K562 (cell line): ENCODE measurements at regions not wholly inside any gene's neighbourhood (a gene's known extent, or its start where the extent isn't known, plus 50 kb on each side); places are given as distances from the start of the nearest gene placed in this dataset.

ENCODE experiments used
- ATAC-seq: fragments of 200-7000 bp; cut with Tn5 transposase; 3 replicates; pipeline ENCODE4 v1.9.1; 2020; ENCODE audit warnings: moderate library complexity
- BruUV-seq: library from RNA; stranded (reverse); fragments of 400-500 nt; replicated peaks from 2 replicates; lab custom pipeline; 2021; lab: Mats Ljungman, UMichigan
- CTCF ChIA-PET: fragments of 300-600 bp; formaldehyde crosslinking; extraction: SDS; loops from one replicate; lab custom pipeline; 2021; ENCODE audit warnings: low intra/inter-chr PET ratio; lab: Yijun Ruan, JAX
- POLR2A ChIA-PET: fragments of 300-600, 350-650 bp; sonication (Branson Sonifier 250); formaldehyde crosslinking; extraction: SDS; loops from one replicate; lab custom pipeline; 2021; ENCODE audit warnings: antibody characterized with exemption, inconsistent platforms; lab: Yijun Ruan, JAX
- DNase-seq, 4 experiments: peaks; one replicate each; pipeline versions ENCODE4 v3.0.0 to v3.0.0-alpha.2; 2011 to 2018; ENCODE audit warnings: low spot score in 3 of 4, mixed read lengths in 3 of 4; ENCODE audit errors: extremely low read depth in 1 of 4
- FAIRE-seq: peaks from 2 replicates; lab custom pipeline; 2011; peaks lifted over from hg19 to GRCh38; lab: Jason Lieb, UNC
- H2AFZ ChIP-seq: 2 replicates; pipeline ENCODE4 v1.6.0; 2011; ENCODE audit warnings: low read depth, low read length, control low read depth, inconsistent platforms
- H3K27ac ChIP-seq: fragments of 200-600 bp; 3 replicates; pipeline ENCODE4 v1.8.0; 2011; ENCODE audit warnings: low read depth, mild to moderate bottlenecking, control low read depth, inconsistent platforms, low read length, moderate library complexity, mixed read lengths; ENCODE audit errors: extremely low read depth
- H3K27me3 ChIP-seq, 2 experiments: fragments of 300-600 bp in 1 of 2; 2 replicates in 1 of 2; 3 replicates in 1 of 2; pipeline versions ENCODE4 v1.6.0 to v1.8.0; 2011; ENCODE audit warnings: inconsistent platforms in 2 of 2, low read length in 2 of 2, mild to moderate bottlenecking in 1 of 2, mixed read lengths in 1 of 2, moderate library complexity in 1 of 2; ENCODE audit not compliant: control insufficient read depth in 2 of 2, insufficient read depth in 2 of 2
- H3K36me3 ChIP-seq: fragments of 300-600 bp; 3 replicates; pipeline ENCODE4 v1.8.0; 2011; ENCODE audit warnings: mild to moderate bottlenecking, low read length, inconsistent platforms; ENCODE audit not compliant: control insufficient read depth, insufficient read depth
- H3K4me1 ChIP-seq, 2 experiments: fragments of 200-600 bp in 1 of 2; replicated peaks in 1 of 2; 2 replicates in 1 of 2; 3 replicates in 1 of 2; pipeline versions ENCODE4 v1.5.1 to v1.8.0; 2011; ENCODE audit warnings: inconsistent platforms in 2 of 2, low read length in 2 of 2, mild to moderate bottlenecking in 1 of 2, mixed read lengths in 1 of 2, moderate library complexity in 1 of 2; ENCODE audit not compliant: control insufficient read depth in 2 of 2, insufficient read depth in 2 of 2
- H3K4me2 ChIP-seq: 2 replicates; pipeline ENCODE4 v1.6.1; 2011; ENCODE audit warnings: low read length, control low read depth, inconsistent platforms, mixed read lengths; ENCODE audit not compliant: insufficient read depth
- H3K4me3 ChIP-seq: fragments of 200-600 bp; sonication (generic), shearing (Covaris generic); 2 replicates; pipeline ENCODE4 v1.5.1; 2016; ENCODE audit warnings: control low read depth, inconsistent platforms
- H3K79me2 ChIP-seq: fragments of 200-600 bp; 3 replicates; pipeline ENCODE4 v1.8.0; 2011; ENCODE audit warnings: low read length, inconsistent platforms; ENCODE audit not compliant: control insufficient read depth, insufficient read depth
- H3K9ac ChIP-seq, 2 experiments: 2 replicates each; pipeline versions ENCODE4 v1.6.0 to v1.6.1; 2011; ENCODE audit warnings: low read depth in 2 of 2, low read length in 2 of 2, control low read depth in 1 of 2, inconsistent platforms in 1 of 2, mild to moderate bottlenecking in 1 of 2, mixed read lengths in 1 of 2; ENCODE audit not compliant: insufficient read depth in 1 of 2
- H3K9me1 ChIP-seq: one replicate; pipeline ENCODE4 v1.6.0; 2011; ENCODE audit warnings: inconsistent platforms, mild to moderate bottlenecking, low read length, moderate library complexity; ENCODE audit not compliant: control insufficient read depth, insufficient read depth
- H3K9me3 ChIP-seq: replicated peaks from 2 replicates; pipeline ENCODE4 v1.5.1; 2011; ENCODE audit warnings: low read depth, low read length, inconsistent platforms; ENCODE audit not compliant: control insufficient read depth, insufficient read depth
- H4K20me1 ChIP-seq: replicated peaks from 2 replicates; pipeline ENCODE4 v1.6.1; 2011; ENCODE audit warnings: low read length, inconsistent platforms, mixed read lengths; ENCODE audit not compliant: control insufficient read depth, insufficient read depth
- ERF ChIP-seq: fragments of 450-650 bp; formaldehyde crosslinking; IDR thresholded peaks from 2 replicates; pipeline ENCODE4 v1.4.0; 2020; ENCODE audit warnings: mild to moderate bottlenecking, mixed read lengths
- ESRRA ChIP-seq: fragments of 450-650 bp; IDR thresholded peaks from 2 replicates; pipeline ENCODE4 v1.6.1; 2014; ENCODE audit warnings: low read depth, mild to moderate bottlenecking, moderate library complexity, borderline replicate concordance
- ETV1 ChIP-seq: fragments of 450-650 bp; conservative IDR thresholded peaks from 2 replicates; pipeline ENCODE4 v1.6.1; 2016; ENCODE audit warnings: missing genetic modification characterization, control low read depth, low read depth, missing compliant biosample characterization
- FOXJ2 ChIP-seq: fragments of 200-800 bp; sonication (Bioruptor generic); IDR thresholded peaks from 2 replicates; pipeline ENCODE4 v1.6.1; 2016; ENCODE audit warnings: missing genetic modification characterization, missing compliant biosample characterization
- SNRNP70 ChIP-seq: fragments of 200-400 bp; formaldehyde crosslinking; optimal IDR thresholded peaks from 2 replicates; pipeline ENCODE3; 2017; ENCODE audit warnings: low read depth, low read length
- TFAM ChIP-seq: fragments of 250-450 bp; sonication (Bioruptor Pico); conservative IDR thresholded peaks from 2 replicates; pipeline ENCODE4 v1.5.0; 2021; ENCODE audit warnings: mild to moderate bottlenecking, moderate library complexity
- TSC22D4 ChIP-seq: fragments of 450-650 bp; IDR thresholded peaks from 2 replicates; pipeline ENCODE4 v1.6.1; 2016; ENCODE audit warnings: missing genetic modification characterization, missing biosample characterization, control low read depth
- ZC3H4 ChIP-seq: sonication (generic); formaldehyde crosslinking; IDR thresholded peaks from 2 replicates; pipeline ENCODE4 v1.9.0; 2021; ENCODE audit warnings: missing genetic modification reagents, borderline replicate concordance
- ZNF197 ChIP-seq: fragments of 200-800 bp; sonication (Bioruptor generic); IDR thresholded peaks from 2 replicates; pipeline ENCODE4 v1.6.1; 2016; ENCODE audit warnings: low read depth, missing genetic modification characterization, missing compliant biosample characterization
- ZNF407 ChIP-seq: fragments of 450-650 bp; IDR thresholded peaks from 2 replicates; pipeline ENCODE4 v1.6.1; 2016; ENCODE audit warnings: low read depth
- ZNF445 ChIP-seq: fragments of 250-450 bp; sonication (Bioruptor Pico); IDR thresholded peaks from 2 replicates; pipeline ENCODE4 v1.4.0; 2020; ENCODE audit warnings: low read depth, mild to moderate bottlenecking, moderate library complexity
- WGBS: fragments of 100-300 bp; shearing (Covaris generic); methylation state at CpG from one replicate; pipeline ENCODE4 v1.1.6; 2016; ENCODE audit warnings: low coverage, mixed read lengths; ENCODE audit not compliant: insufficient coverage; ENCODE audit errors: missing lambda C conversion rate; 5-methylcytosine and 5-hydroxymethylcytosine counted together
- in situ Hi-C: fragments of 300-500 bp; cut with MboI; formaldehyde crosslinking; loops from 4 replicates; pipeline ENCODE4 v1.15.0; 2018; ENCODE audit warnings: inconsistent platforms, mixed read lengths
- intact Hi-C: fragments of 100-400 bp; cut with micrococcal nuclease; formaldehyde crosslinking; loops from 2 replicates; pipeline ENCODE4 v1.14.2; 2022

GRCh38 chr20:60541991-60542390 lies 583.8 kb downstream of the CDH26 start:
- no peaks in the 10 kb centered on the region for H3K4me1 ChIP-seq
- DNase-seq, result no peak
- no peak for TF ChIP-seq ETV1 (tag)
- TF ChIP-seq TSC22D4 (tag), result no peak
- TF ChIP-seq TFAM (CRISPR knock-in tag), result no peak
- no peak for TF ChIP-seq ESRRA
- TF ChIP-seq FOXJ2 (tag), result no peak
- no peak for TF ChIP-seq ZNF407
- no peak for TF ChIP-seq ERF
- no peak for TF ChIP-seq ZNF197 (CRISPR knock-in tag)
- TF ChIP-seq ZC3H4 (CRISPR knock-in tag), result no peak
- TF ChIP-seq ZNF445 (CRISPR knock-in tag), result no peak
- no peak for TF ChIP-seq SNRNP70
- TF ChIP-seq, all 486 proteins: peak for 0
- no peak overlapping the region for H3K9ac ChIP-seq
- no TSS peak for BruUV-seq
- no peaks in the 10 kb centered on the region for H3K27me3 ChIP-seq
- no peak overlapping the region for H3K4me3 ChIP-seq
- intact Hi-C loops (no loop called here), in situ Hi-C loops (no loop called here)
- no peak overlapping the region for H2AFZ ChIP-seq
- H4K20me1 ChIP-seq, result no peaks in the 10 kb centered on the region
- ChIA-PET POLR2A (no interaction called here), CTCF (no interaction called here)
- H3K9me1 ChIP-seq, result no peaks in the 10 kb centered on the region
- WGBS, result 2% methylated on average over 5 of the region's 5 CpGs
- H3K9me3 ChIP-seq, result no peaks in the 10 kb centered on the region
- no peak for FAIRE-seq
- H3K4me2 ChIP-seq, result no peak overlapping the region
- no peak overlapping the region for H3K27ac ChIP-seq
- H3K79me2 ChIP-seq, result no peaks in the 10 kb centered on the region
- no peaks in the 10 kb centered on the region for H3K36me3 ChIP-seq
- ATAC-seq, result no peak
